Gastrocnemius medialis (tissue), 4 donors: ENCODE measurements at regions not wholly inside any gene's neighbourhood (a gene's known extent, or its start where the extent isn't known, plus 50 kb on each side); places are given as distances from the start of the nearest gene placed in this dataset.

Source experiments
- ATAC-seq, 2 donors: fragments of 150-250 bp; one replicate each; pipeline ENCODE4 v1.9.1; 2016
- DNase-seq, 2 donors: peaks; one replicate each; pipeline ENCODE4 v3.0.0-alpha.2; 2019
- H3K27ac ChIP-seq, 4 donors: fragments of 200-600 bp; sonication (generic); 1 replicate in 1 of 4; 2 replicates in 3 of 4; pipeline ENCODE4 v1.5.1; 2016 to 2018; ENCODE audit warnings: mild to moderate bottlenecking in 2 of 4, moderate library complexity in 1 of 4
- H3K27me3 ChIP-seq, 3 donors: fragments of 200-600 bp; sonication (generic) in 2 of 3; 1 replicate in 1 of 3; 2 replicates in 2 of 3; pipeline versions ENCODE4 v1.5.1 to v1.6.0; 2016 to 2019; ENCODE audit warnings: mild to moderate bottlenecking in 1 of 3, moderate library complexity in 1 of 3
- H3K36me3 ChIP-seq, 2 donors: fragments of 200-600 bp; sonication (generic) in 1 of 2; one replicate each; pipeline ENCODE4 v1.5.1; 2017 to 2018
- H3K4me1 ChIP-seq, 2 donors: fragments of 200-600 bp; sonication (generic) in 1 of 2; one replicate each; pipeline ENCODE4 v1.5.1; 2016 to 2017; ENCODE audit warnings: mild to moderate bottlenecking in 2 of 2
- H3K4me3 ChIP-seq, 4 donors: fragments of 200-600 bp; sonication (generic) in 3 of 4; 1 replicate in 1 of 4; 2 replicates in 3 of 4; pipeline ENCODE4 v1.5.1; 2016 to 2019; ENCODE audit warnings: mild to moderate bottlenecking in 2 of 4
- H3K9me3 ChIP-seq, 3 donors: fragments of 200-600 bp; sonication (generic) in 2 of 3; 1 replicate in 1 of 3; 2 replicates in 2 of 3; pipeline ENCODE4 v1.5.1; 2016 to 2019
- CTCF ChIP-seq, 5 experiments: fragments of 450-650 bp in 3 of 5; fragments of 200-600 bp in 2 of 5; sonication (generic) in 2 of 5; IDR thresholded peaks in 4 of 5; conservative IDR thresholded peaks in 1 of 5; 1 replicate in 4 of 5; 2 replicates in 1 of 5; pipeline ENCODE4 v1.5.1; 2016 to 2019; ENCODE audit warnings: antibody characterized with exemption in 5 of 5, mild to moderate bottlenecking in 3 of 5, moderate library complexity in 3 of 5
- POLR2A ChIP-seq, 2 donors: fragments of 450-650 bp; IDR thresholded peaks; one replicate each; pipeline ENCODE4 v1.6.1; 2017; ENCODE audit warnings: antibody characterized with exemption in 2 of 2, mild to moderate bottlenecking in 2 of 2, moderate library complexity in 2 of 2
- in situ Hi-C, 4 donors: fragments of 200-750 bp; cut with MboI; loops; one replicate each; pipeline versions ENCODE4 v1.15.0 to v1.8.0; 2017; ENCODE audit warnings: low sequenced_read_pairs in 4 of 4
- intact Hi-C: fragments of 100-400 bp; cut with DNase I; formaldehyde crosslinking; loops from one replicate; pipeline ENCODE4 v1.15.1; 2023; ENCODE audit warnings: low total_unique reads

- Histone ChIP-seq H3K27ac (no peak overlapping the region), H3K27me3 (no peaks in the 10 kb centered on the region), H3K36me3 (no peaks in the 10 kb centered on the region), H3K9me3 (no peaks in the 10 kb centered on the region), H3K4me3 (no peak overlapping the region), H3K4me1 (no peaks in the 10 kb centered on the region)
- intact Hi-C loops (no loop called here), in situ Hi-C loops (no loop called here)
- DNase-seq (no peak), ATAC-seq (no peak)
- TF ChIP-seq POLR2A (IDR thresholded peaks at IDR 0.05) = no peak
These were observed 203.9 kb upstream of the IRS2 start for GRCh38 chr13:109990296-109990695.

- H3K27me3 ChIP-seq = no peaks in the 10 kb centered on the region
- ATAC-seq (no peak), DNase-seq (no peak)
- no peaks in the 10 kb centered on the region for H3K4me1 ChIP-seq
- H3K27ac ChIP-seq = no peak overlapping the region
- TF ChIP-seq POLR2A (IDR thresholded peaks at IDR 0.05) (no peak), CTCF (IDR thresholded peaks at IDR 0.05 in 4 of 5, conservative IDR thresholded peaks at IDR 0.05 in 1 of 5) (no peak)
- no peaks in the 10 kb centered on the region for H3K36me3 ChIP-seq
- no peaks in the 10 kb centered on the region for H3K9me3 ChIP-seq
- in situ Hi-C loops (no loop called here), intact Hi-C loops (loop anchor here (10.0 kb wide), 1 partner anchor 855 kb away; no protein-coding TSS in a partner anchor)
- no peak overlapping the region for H3K4me3 ChIP-seq
These were observed 203.3 kb upstream of the IRS2 start for GRCh38 chr13:109989686-109990085.

- no peaks in the 10 kb centered on the region for H3K4me1 ChIP-seq
- TF ChIP-seq CTCF (IDR thresholded peaks at IDR 0.05 in 4 of 5, conservative IDR thresholded peaks at IDR 0.05 in 1 of 5) = no peak
- TF ChIP-seq POLR2A (IDR thresholded peaks at IDR 0.05) = no peak
- no peaks in the 10 kb centered on the region for H3K36me3 ChIP-seq
- H3K27ac ChIP-seq = no peak overlapping the region
- in situ Hi-C loops (no loop called here), intact Hi-C loops (loop anchor here (10.0 kb wide), 1 partner anchor 856 kb away; no protein-coding TSS in a partner anchor)
- ATAC-seq (no peak), DNase-seq (no peak)
- no peak overlapping the region for H3K4me3 ChIP-seq
- H3K9me3 ChIP-seq = no peaks in the 10 kb centered on the region
- no peaks in the 10 kb centered on the region for H3K27me3 ChIP-seq
These were observed 202.8 kb upstream of the IRS2 start for GRCh38 chr13:109989155-109989554.

- no peak for TF ChIP-seq CTCF (IDR thresholded peaks at IDR 0.05 in 4 of 5, conservative IDR thresholded peaks at IDR 0.05 in 1 of 5)
- TF ChIP-seq POLR2A (IDR thresholded peaks at IDR 0.05) = no peak
- H3K4me1 ChIP-seq = no peaks in the 10 kb centered on the region
- no peaks in the 10 kb centered on the region for H3K9me3 ChIP-seq
- in situ Hi-C loops (no loop called here), intact Hi-C loops (loop anchor here (10.0 kb wide), 1 partner anchor 858 kb away; no protein-coding TSS in a partner anchor)
- no peak overlapping the region for H3K4me3 ChIP-seq
- no peaks in the 10 kb centered on the region for H3K27me3 ChIP-seq
- ATAC-seq (no peak), DNase-seq (no peak)
- H3K36me3 ChIP-seq = no peaks in the 10 kb centered on the region
- no peak overlapping the region for H3K27ac ChIP-seq
These were observed 200.5 kb upstream of the IRS2 start for GRCh38 chr13:109986851-109987250.

- DNase-seq = no peak
- Histone ChIP-seq H3K9me3 (no peaks in the 10 kb centered on the region), H3K4me1 (no peaks in the 10 kb centered on the region), H3K4me3 (no peak overlapping the region), H3K27ac (no peak overlapping the region), H3K27me3 (no peaks in the 10 kb centered on the region), H3K36me3 (no peaks in the 10 kb centered on the region)
- in situ Hi-C loops = no loop called here
- ATAC-seq = no peak
- TF ChIP-seq CTCF (IDR thresholded peaks at IDR 0.05 in 4 of 5, conservative IDR thresholded peaks at IDR 0.05 in 1 of 5) (no peak), POLR2A (IDR thresholded peaks at IDR 0.05) (no peak)
- intact Hi-C loops = loop anchor here (10.0 kb wide), 1 partner anchor 859 kb away; no protein-coding TSS in a partner anchor
These were observed 199.6 kb upstream of the IRS2 start for GRCh38 chr13:109985871-109986450.
